Astrocyte (in vitro differentiated cells and primary cell): ENCODE measurements at regions not wholly inside any gene's neighbourhood (a gene's known extent, or its start where the extent isn't known, plus 50 kb on each side); places are given as distances from the start of the nearest gene placed in this dataset.

Experiments
- DNase-seq: peaks from one replicate; pipeline ENCODE4 v3.0.0-alpha.2; 2010; ENCODE audit warnings: low read depth
- FAIRE-seq: peaks from 2 replicates; lab custom pipeline; 2011; peaks lifted over from hg19 to GRCh38; lab: Jason Lieb, UNC
- H2AFZ ChIP-seq: 2 replicates; pipeline ENCODE4 v1.6.0; 2012; ENCODE audit warnings: low read depth, low read length, inconsistent platforms
- H3K27ac ChIP-seq: 2 replicates; pipeline ENCODE4 v1.5.1; 2011; ENCODE audit warnings: low read depth, low read length, inconsistent platforms
- H3K27me3 ChIP-seq: 2 replicates; pipeline ENCODE4 v1.6.0; 2011; ENCODE audit warnings: low read length, inconsistent platforms; ENCODE audit not compliant: insufficient read depth
- H3K36me3 ChIP-seq: 2 replicates; pipeline ENCODE4 v1.5.1; 2011; ENCODE audit warnings: low read length, inconsistent platforms; ENCODE audit not compliant: insufficient read depth
- H3K4me1 ChIP-seq: 2 replicates; pipeline ENCODE4 v1.5.1; 2011; ENCODE audit warnings: low read length, inconsistent platforms; ENCODE audit not compliant: insufficient read depth
- H3K4me2 ChIP-seq: 2 replicates; pipeline ENCODE4 v1.6.0; 2012; ENCODE audit warnings: low read length, inconsistent platforms
- H3K4me3 ChIP-seq: 2 replicates; pipeline ENCODE4 v1.5.1; 2011; ENCODE audit warnings: low read depth, mild to moderate bottlenecking, low read length, inconsistent platforms; ENCODE audit not compliant: insufficient read depth
- H3K79me2 ChIP-seq: 2 replicates; pipeline ENCODE4 v1.6.0; 2012; ENCODE audit warnings: mild to moderate bottlenecking, low read length, inconsistent platforms; ENCODE audit not compliant: insufficient read depth
- H3K9ac ChIP-seq: 2 replicates; pipeline ENCODE4 v1.6.0; 2012; ENCODE audit warnings: mild to moderate bottlenecking, low read length, inconsistent platforms
- H3K9me3 ChIP-seq: 2 replicates; pipeline ENCODE4 v1.5.1; 2012; ENCODE audit warnings: low read depth, mild to moderate bottlenecking, low read length, inconsistent platforms; ENCODE audit not compliant: insufficient read depth
- H4K20me1 ChIP-seq: 2 replicates; pipeline ENCODE4 v1.6.0; 2012; ENCODE audit warnings: low read length, inconsistent platforms; ENCODE audit not compliant: insufficient read depth
- H3K27ac Mint-ChIP-seq: one replicate; pipeline ENCODE4 v1.8.0; 2021; ENCODE audit warnings: mild to moderate bottlenecking, mixed read lengths; ENCODE audit not compliant: unreplicated experiment
- H3K27me3 Mint-ChIP-seq: one replicate; pipeline ENCODE4 v1.8.0; 2021; ENCODE audit warnings: low read depth, mixed read lengths; ENCODE audit not compliant: unreplicated experiment
- H3K36me3 Mint-ChIP-seq: one replicate; pipeline ENCODE4 v1.8.0; 2021; ENCODE audit warnings: low read depth, mixed read lengths; ENCODE audit not compliant: unreplicated experiment
- H3K4me1 Mint-ChIP-seq: one replicate; pipeline ENCODE4 v1.8.0; 2021; ENCODE audit warnings: low read depth, mixed read lengths; ENCODE audit not compliant: unreplicated experiment
- H3K4me3 Mint-ChIP-seq: one replicate; pipeline ENCODE4 v1.8.0; 2021; ENCODE audit warnings: mild to moderate bottlenecking, moderate library complexity, mixed read lengths; ENCODE audit not compliant: unreplicated experiment
- H3K9me3 Mint-ChIP-seq: one replicate; pipeline ENCODE4 v1.8.0; 2021; ENCODE audit warnings: mild to moderate bottlenecking, mixed read lengths; ENCODE audit not compliant: unreplicated experiment
- CTCF ChIP-seq: IDR thresholded peaks from 2 replicates; pipeline ENCODE4 v1.5.1; 2011; ENCODE audit warnings: low read depth, mild to moderate bottlenecking, inconsistent platforms, low read length, moderate library complexity; ENCODE audit not compliant: insufficient read depth
- EZH2 ChIP-seq: IDR thresholded peaks from 2 replicates; pipeline ENCODE4 v1.6.1; 2012; ENCODE audit warnings: mild to moderate bottlenecking, low read length, inconsistent platforms; ENCODE audit not compliant: insufficient read depth

DNA sequence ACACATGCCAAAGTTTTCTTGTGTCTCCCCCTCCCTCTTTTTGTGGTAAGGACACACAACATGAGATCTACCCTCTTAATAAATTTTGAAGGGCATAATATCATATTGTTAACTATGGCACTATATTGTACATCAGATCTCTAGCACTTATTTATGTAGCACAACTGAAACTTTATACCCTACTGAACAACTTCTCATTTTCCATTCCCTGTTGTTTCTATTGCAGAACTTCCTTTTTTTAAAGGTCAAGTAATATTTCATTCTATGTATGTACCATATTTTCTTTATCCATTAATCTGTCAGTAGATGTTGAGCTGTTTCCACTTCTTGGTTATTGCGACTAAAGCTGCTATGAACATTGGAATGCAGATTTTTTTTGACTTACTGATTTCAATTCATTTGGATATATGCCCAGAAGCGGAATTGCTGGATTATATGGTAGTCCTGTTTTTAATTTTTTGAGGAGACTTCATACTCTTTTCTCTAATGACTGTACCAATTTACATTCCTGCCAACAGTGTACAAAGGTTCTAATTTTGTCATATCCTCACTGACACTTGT, 305.3 kb downstream of the PRR16 start:
- TF ChIP-seq EZH2 (no peak), CTCF (no peak)
- H3K27me3 Mint-ChIP-seq, result no peaks in the 10 kb centered on the region

DNA sequence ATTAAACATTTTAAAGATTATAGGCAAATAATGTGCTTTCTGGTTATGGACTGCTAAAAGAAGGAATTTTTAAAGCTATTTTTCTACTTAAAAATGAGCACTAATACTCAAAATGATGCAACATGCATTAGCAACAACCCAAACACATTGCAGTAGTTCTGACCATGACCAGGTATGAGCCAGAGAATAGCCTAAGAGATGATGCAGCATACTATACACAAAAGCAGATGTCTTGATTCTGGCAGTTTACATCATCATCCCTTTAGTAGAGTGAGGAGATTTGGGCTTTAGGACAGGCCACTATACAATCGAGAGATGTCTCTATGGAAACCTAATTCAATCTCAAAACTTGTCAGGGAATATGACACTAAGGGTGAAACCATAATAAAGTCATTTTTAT, 307.1 kb downstream of the PRR16 start:
- Histone ChIP-seq H2AFZ (no peak overlapping the region), H4K20me1 (no peaks in the 10 kb centered on the region), H3K79me2 (no peaks in the 10 kb centered on the region), H3K36me3 (no peaks in the 10 kb centered on the region), H3K4me3 (no peak overlapping the region), H3K4me1 (no peaks in the 10 kb centered on the region), H3K9me3 (no peaks in the 10 kb centered on the region), H3K9ac (no peak overlapping the region), H3K4me2 (no peak overlapping the region), H3K27me3 (no peaks in the 10 kb centered on the region), H3K27ac (no peak overlapping the region)
- Mint-ChIP-seq H3K27ac (no peak overlapping the region), H3K4me1 (no peaks in the 10 kb centered on the region), H3K4me3 (no peak overlapping the region), H3K27me3 (no peaks in the 10 kb centered on the region), H3K9me3 (no peaks in the 10 kb centered on the region), H3K36me3 (no peaks in the 10 kb centered on the region)
- no peak for TF ChIP-seq EZH2
- no peak for TF ChIP-seq CTCF
- FAIRE-seq (no peak), DNase-seq (no peak)

More for the DNA sequence above, 305.3 kb downstream of the PRR16 start:
- Mint-ChIP-seq H3K4me3 (no peak overlapping the region), H3K27ac (no peak overlapping the region), H3K36me3 (no peaks in the 10 kb centered on the region), H3K9me3 (no peaks in the 10 kb centered on the region), H3K4me1 (no peaks in the 10 kb centered on the region)
- Histone ChIP-seq H2AFZ (no peak overlapping the region), H3K4me1 (no peaks in the 10 kb centered on the region), H3K27ac (no peak overlapping the region), H3K4me2 (no peak overlapping the region), H3K4me3 (no peak overlapping the region), H3K9me3 (no peaks in the 10 kb centered on the region), H3K36me3 (no peaks in the 10 kb centered on the region), H4K20me1 (no peaks in the 10 kb centered on the region), H3K79me2 (no peaks in the 10 kb centered on the region), H3K9ac (no peak overlapping the region), H3K27me3 (no peaks in the 10 kb centered on the region)
- FAIRE-seq, result peak; percentile 81
- DNase-seq, result peak; percentile 31
